ENCODE measurements at regions not wholly inside any gene's neighbourhood (a gene's known extent, or its start where the extent isn't known, plus 50 kb on each side); places are given as distances from the start of the nearest gene placed in this dataset.

DNA sequence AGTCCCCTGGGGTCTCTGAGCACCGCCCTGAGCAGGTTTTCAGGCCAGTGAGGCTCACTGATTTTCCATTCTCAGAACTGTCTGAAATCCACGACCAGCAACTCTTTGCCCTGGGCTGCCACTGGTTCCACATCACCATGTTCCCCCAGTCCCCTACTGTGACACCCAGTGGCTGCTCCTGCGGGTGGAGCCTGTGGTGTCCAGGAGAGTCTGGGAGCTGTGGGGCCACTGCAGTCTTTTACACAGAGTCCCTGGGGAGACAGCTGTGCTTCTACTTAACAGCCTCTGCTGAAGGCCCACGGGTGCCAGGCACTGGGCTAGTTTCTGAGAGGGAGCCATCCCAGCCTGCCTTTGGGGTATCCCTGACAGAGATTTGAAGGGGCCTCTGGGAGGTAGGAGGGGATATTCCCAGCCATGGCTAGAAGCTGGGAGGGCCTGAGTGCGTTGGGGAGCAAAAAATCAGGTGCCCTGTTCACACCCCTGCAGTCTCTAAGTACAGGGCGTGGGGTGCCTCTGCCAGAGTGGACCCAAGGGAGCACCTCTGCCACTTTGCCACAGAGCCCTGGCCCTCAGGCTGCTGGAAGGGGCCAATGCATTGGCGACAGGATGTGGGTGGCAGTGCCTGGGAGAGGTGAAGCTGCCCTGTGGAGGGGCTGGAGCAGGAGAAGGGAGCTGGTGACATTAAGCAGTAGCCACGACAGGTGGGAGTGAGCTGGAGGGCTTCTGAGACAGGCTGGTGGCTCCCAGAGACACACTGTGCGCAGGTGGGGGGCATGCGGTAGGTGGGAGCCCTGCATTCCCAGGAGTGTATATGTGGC lies 200.2 kb upstream of the ZNF536 start:
- no peaks in the 10 kb centered on the region for H3K9me1 ChIP-seq (ENCODE audit: insufficient read depth, low read length)
- no peak overlapping the region for H4K5ac ChIP-seq (ENCODE audit: low read depth, low read length)
- no peaks in the 10 kb centered on the region for H3K27me3 ChIP-seq (ENCODE audit: control insufficient read depth, insufficient read depth, low read length)
- H3K23ac ChIP-seq (ENCODE audit: low read depth, low read length), result no peak overlapping the region
- no peak overlapping the region for H2BK15ac ChIP-seq (ENCODE audit: low read depth, low read length)
- no peak overlapping the region for H3K4me2 ChIP-seq (ENCODE audit: low read depth, low read length)
- H2BK20ac ChIP-seq (ENCODE audit: low read depth, low read length), result no peak overlapping the region
- H3K79me1 ChIP-seq (ENCODE audit: low read depth in 1 of 2, low read length in 2 of 2), result no peaks in the 10 kb centered on the region
- no peak overlapping the region for H3K27ac ChIP-seq (ENCODE audit: insufficient read depth, low read length)
- POLR2A ChIA-PET (ENCODE audit: unreplicated experiment), result no interaction called here
- H3K4me1 ChIP-seq (ENCODE audit: control insufficient read depth, insufficient read depth, low read length), result no peaks in the 10 kb centered on the region
- H4K8ac ChIP-seq (ENCODE audit: low read depth in 2 of 2, low read length in 2 of 2), result no peak overlapping the region
- H3K18ac ChIP-seq (ENCODE audit: low read depth, low read length), result no peak overlapping the region
- ATAC-seq (ENCODE audit: low read depth), result no peak
- no peak overlapping the region for H4K91ac ChIP-seq (ENCODE audit: insufficient read depth, low read depth, low read length)
- dilution Hi-C loops (cut with HindIII; ENCODE audit: low sequenced_read_pairs, unreplicated experiment) (no loop called here), intact Hi-C loops (cut with micrococcal nuclease) (no loop called here), in situ Hi-C loops (cut with MboI; ENCODE audit: low sequenced_read_pairs) (no loop called here)
- no peak overlapping the region for H2BK120ac ChIP-seq (ENCODE audit: low read depth, low read length)
- TF ChIP-seq POLR2A (IDR thresholded peaks at IDR 0.05; ENCODE audit: low read depth, low read length) (no peak), RCOR1 (IDR thresholded peaks at IDR 0.05; ENCODE audit: insufficient replicate concordance, low read length) (no peak), SMC3 (IDR thresholded peaks at IDR 0.05; ENCODE audit: low read depth, low read length) (no peak), RFX5 (IDR thresholded peaks at IDR 0.05; ENCODE audit: low read depth, low read length) (no peak), CHD1 (IDR thresholded peaks at IDR 0.05; ENCODE audit: low read depth, low read length) (no peak), MAFK (IDR thresholded peaks at IDR 0.05; ENCODE audit: low read depth, low read length) (no peak), MXI1 (IDR thresholded peaks at IDR 0.05; ENCODE audit: borderline replicate concordance, low read depth, low read length) (no peak), MAZ (IDR thresholded peaks at IDR 0.05; ENCODE audit: borderline replicate concordance, low read depth, low read length) (no peak), BHLHE40 (IDR thresholded peaks at IDR 0.05; ENCODE audit: low read depth, low read length) (no peak)
- TF ChIP-seq, protein P1, sequence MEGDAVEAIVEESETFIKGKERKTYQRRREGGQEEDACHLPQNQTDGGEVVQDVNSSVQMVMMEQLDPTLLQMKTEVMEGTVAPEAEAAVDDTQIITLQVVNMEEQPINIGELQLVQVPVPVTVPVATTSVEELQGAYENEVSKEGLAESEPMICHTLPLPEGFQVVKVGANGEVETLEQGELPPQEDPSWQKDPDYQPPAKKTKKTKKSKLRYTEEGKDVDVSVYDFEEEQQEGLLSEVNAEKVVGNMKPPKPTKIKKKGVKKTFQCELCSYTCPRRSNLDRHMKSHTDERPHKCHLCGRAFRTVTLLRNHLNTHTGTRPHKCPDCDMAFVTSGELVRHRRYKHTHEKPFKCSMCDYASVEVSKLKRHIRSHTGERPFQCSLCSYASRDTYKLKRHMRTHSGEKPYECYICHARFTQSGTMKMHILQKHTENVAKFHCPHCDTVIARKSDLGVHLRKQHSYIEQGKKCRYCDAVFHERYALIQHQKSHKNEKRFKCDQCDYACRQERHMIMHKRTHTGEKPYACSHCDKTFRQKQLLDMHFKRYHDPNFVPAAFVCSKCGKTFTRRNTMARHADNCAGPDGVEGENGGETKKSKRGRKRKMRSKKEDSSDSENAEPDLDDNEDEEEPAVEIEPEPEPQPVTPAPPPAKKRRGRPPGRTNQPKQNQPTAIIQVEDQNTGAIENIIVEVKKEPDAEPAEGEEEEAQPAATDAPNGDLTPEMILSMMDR (conservative IDR thresholded peaks at IDR 0.05; ENCODE audit: low read depth, low read length), result no peak
- TF ChIP-seq, protein P2, sequence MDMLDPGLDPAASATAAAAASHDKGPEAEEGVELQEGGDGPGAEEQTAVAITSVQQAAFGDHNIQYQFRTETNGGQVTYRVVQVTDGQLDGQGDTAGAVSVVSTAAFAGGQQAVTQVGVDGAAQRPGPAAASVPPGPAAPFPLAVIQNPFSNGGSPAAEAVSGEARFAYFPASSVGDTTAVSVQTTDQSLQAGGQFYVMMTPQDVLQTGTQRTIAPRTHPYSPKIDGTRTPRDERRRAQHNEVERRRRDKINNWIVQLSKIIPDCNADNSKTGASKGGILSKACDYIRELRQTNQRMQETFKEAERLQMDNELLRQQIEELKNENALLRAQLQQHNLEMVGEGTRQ (IDR thresholded peaks at IDR 0.05; ENCODE audit: low read depth, low read length), result no peak
- no peak overlapping the region for H3K56ac ChIP-seq (ENCODE audit: extremely low read depth, insufficient read depth, low read length)
- no peak overlapping the region for H2AFZ ChIP-seq (replicated peaks; ENCODE audit: low read length, poor library complexity)
- H2BK5ac ChIP-seq (ENCODE audit: low read depth, low read length, poor library complexity, severe bottlenecking), result no peak overlapping the region
- no peak overlapping the region for H3K4ac ChIP-seq (ENCODE audit: low read depth, low read length)
- H3K14ac ChIP-seq (replicated peaks; ENCODE audit: low read depth, low read length), result no peak overlapping the region
- H3K4me3 ChIP-seq (ENCODE audit: insufficient read depth, low read depth, low read length), result no peak overlapping the region
- no peaks in the 10 kb centered on the region for H3K36me3 ChIP-seq (ENCODE audit: control insufficient read depth, insufficient read depth, low read length)
- CTCF ChIA-PET, result no interaction called here
- no peak for DNase-seq
- H3K9ac ChIP-seq (ENCODE audit: low read depth, low read length), result no peak overlapping the region
- no peak overlapping the region for H2AK9ac ChIP-seq (replicated peaks; ENCODE audit: low read depth, low read length, poor library complexity)
- BruUV-seq (replicated peaks), result no TSS peak
- no peak overlapping the region for H2AK5ac ChIP-seq (ENCODE audit: low read depth, low read length)
- H3K9me3 ChIP-seq (ENCODE audit: control insufficient read depth, insufficient read depth, low read length), result peaks cover 49% of the 10 kb centered on the region
- WGBS, 2 experiments (ENCODE audit: extremely low coverage in 2 of 2, insufficient read length in 1 of 2), result 69% methylated on average over 3 of the region's 10 CpGs; no CpG with 5 or more reads in 1 of the 2 experiments
- H4K20me1 ChIP-seq (ENCODE audit: insufficient read depth, low read length), result no peaks in the 10 kb centered on the region

Data from IMR-90 (cell line).